ENCODE measurements at regions not wholly inside any gene's neighbourhood (a gene's known extent, or its start where the extent isn't known, plus 50 kb on each side); places are given as distances from the start of the nearest gene placed in this dataset.

GRCh38 chr12:131192951-131193350 lies 239.2 kb downstream of the ADGRD1 start:
- H3K9me3 ChIP-seq (ENCODE audit: low read depth) = no peaks in the 10 kb centered on the region
- H3K36me3 ChIP-seq (replicated peaks; ENCODE audit: insufficient read depth, low read depth) = no peaks in the 10 kb centered on the region
- peaks cover 12% of the 10 kb centered on the region for H3K27me3 ChIP-seq
- H3K4me1 ChIP-seq (ENCODE audit: insufficient read depth) = no peaks in the 10 kb centered on the region
- H2AFZ ChIP-seq = no peak overlapping the region
- H4K20me1 ChIP-seq (ENCODE audit: insufficient read depth, poor library complexity, severe bottlenecking) = no peaks in the 10 kb centered on the region
- H3K27ac ChIP-seq = no peak overlapping the region
- H3K4me3 ChIP-seq = no peak overlapping the region
- WGBS (ENCODE audit: low lambda C conversion rate, missing lambda C conversion rate) = 85% methylated on average over 7 of the region's 7 CpGs
- no peak for DNase-seq (ENCODE audit: low spot score)
- no peaks in the 10 kb centered on the region for H3K9me2 ChIP-seq (replicated peaks; ENCODE audit: insufficient read depth)
- no peaks in the 10 kb centered on the region for H3K79me2 ChIP-seq
- TF ChIP-seq EZH2 (IDR thresholded peaks at IDR 0.05; ENCODE audit: borderline replicate concordance) (no peak), EZH2phosphoT487 (IDR thresholded peaks at IDR 0.05; ENCODE audit: low read depth, severe bottlenecking, unreplicated experiment) (no peak), CTCF (IDR thresholded peaks at IDR 0.05; ENCODE audit: poor library complexity) (no peak)
- no peak overlapping the region for H3K4me2 ChIP-seq

- Histone ChIP-seq H3K4me3 (no peak overlapping the region), H3K27ac (no peak overlapping the region), H3K27me3 (peaks cover 12% of the 10 kb centered on the region), H2AFZ (no peak overlapping the region), H3K4me2 (no peak overlapping the region), H3K79me2 (no peaks in the 10 kb centered on the region), H4K20me1 (ENCODE audit: insufficient read depth, poor library complexity, severe bottlenecking) (no peaks in the 10 kb centered on the region), H3K9me2 (replicated peaks; ENCODE audit: insufficient read depth) (no peaks in the 10 kb centered on the region), H3K9me3 (ENCODE audit: low read depth) (no peaks in the 10 kb centered on the region), H3K36me3 (replicated peaks; ENCODE audit: insufficient read depth, low read depth) (no peaks in the 10 kb centered on the region), H3K4me1 (ENCODE audit: insufficient read depth) (no peaks in the 10 kb centered on the region)
- no peak for TF ChIP-seq CTCF (IDR thresholded peaks at IDR 0.05; ENCODE audit: poor library complexity)
- TF ChIP-seq EZH2phosphoT487 (IDR thresholded peaks at IDR 0.05; ENCODE audit: low read depth, severe bottlenecking, unreplicated experiment) = no peak
- TF ChIP-seq EZH2 (IDR thresholded peaks at IDR 0.05; ENCODE audit: borderline replicate concordance) = no peak
- no peak for DNase-seq (ENCODE audit: low spot score)
- WGBS (ENCODE audit: low lambda C conversion rate, missing lambda C conversion rate) = 80% methylated on average over 5 of the region's 5 CpGs
Observed at GRCh38 chr12:131194166-131194565, 240.5 kb downstream of the ADGRD1 start.

GRCh38 chr12:131195796-131196195 lies 242.1 kb downstream of the ADGRD1 start:
- Histone ChIP-seq H3K36me3 (replicated peaks; ENCODE audit: insufficient read depth, low read depth) (no peaks in the 10 kb centered on the region), H3K27ac (no peak overlapping the region), H4K20me1 (ENCODE audit: insufficient read depth, poor library complexity, severe bottlenecking) (no peaks in the 10 kb centered on the region), H3K4me1 (ENCODE audit: insufficient read depth) (no peaks in the 10 kb centered on the region), H2AFZ (no peak overlapping the region), H3K4me2 (no peak overlapping the region), H3K27me3 (peaks cover 10% of the 10 kb centered on the region), H3K9me2 (replicated peaks; ENCODE audit: insufficient read depth) (no peaks in the 10 kb centered on the region), H3K79me2 (no peaks in the 10 kb centered on the region), H3K4me3 (no peak overlapping the region), H3K9me3 (ENCODE audit: low read depth) (no peaks in the 10 kb centered on the region)
- no peak for DNase-seq (ENCODE audit: low spot score)
- TF ChIP-seq CTCF (IDR thresholded peaks at IDR 0.05; ENCODE audit: poor library complexity) (no peak), EZH2 (IDR thresholded peaks at IDR 0.05; ENCODE audit: borderline replicate concordance) (no peak), EZH2phosphoT487 (IDR thresholded peaks at IDR 0.05; ENCODE audit: low read depth, severe bottlenecking, unreplicated experiment) (no peak)
- WGBS (ENCODE audit: low lambda C conversion rate, missing lambda C conversion rate) = 91% methylated on average over 9 of the region's 9 CpGs

GRCh38 chr12:131196220-131196619 lies 242.5 kb downstream of the ADGRD1 start:
- no peak for DNase-seq (ENCODE audit: low spot score)
- Histone ChIP-seq H3K9me2 (replicated peaks; ENCODE audit: insufficient read depth) (no peaks in the 10 kb centered on the region), H3K4me2 (no peak overlapping the region), H3K4me3 (no peak overlapping the region), H3K79me2 (no peaks in the 10 kb centered on the region), H3K27me3 (peaks cover 6% of the 10 kb centered on the region), H2AFZ (no peak overlapping the region), H3K27ac (no peak overlapping the region), H4K20me1 (ENCODE audit: insufficient read depth, poor library complexity, severe bottlenecking) (no peaks in the 10 kb centered on the region), H3K36me3 (replicated peaks; ENCODE audit: insufficient read depth, low read depth) (no peaks in the 10 kb centered on the region), H3K9me3 (ENCODE audit: low read depth) (no peaks in the 10 kb centered on the region), H3K4me1 (ENCODE audit: insufficient read depth) (no peaks in the 10 kb centered on the region)
- WGBS (ENCODE audit: low lambda C conversion rate, missing lambda C conversion rate) = 73% methylated on average over 4 of the region's 4 CpGs
- TF ChIP-seq EZH2 (IDR thresholded peaks at IDR 0.05; ENCODE audit: borderline replicate concordance) (no peak), EZH2phosphoT487 (IDR thresholded peaks at IDR 0.05; ENCODE audit: low read depth, severe bottlenecking, unreplicated experiment) (no peak), CTCF (IDR thresholded peaks at IDR 0.05; ENCODE audit: poor library complexity) (no peak)
